MG63 (cell line): ENCODE measurements at regions not wholly inside any gene's neighbourhood (a gene's known extent, or its start where the extent isn't known, plus 50 kb on each side); places are given as distances from the start of the nearest gene placed in this dataset.
"Not testable (repeated sequence)": the region's sequence is repeated elsewhere in the genome, so short reads cannot be mapped to it uniquely, and the experiment has no call there.

Source experiments
- DNase-seq: peaks from one replicate; pipeline ENCODE4 v3.0.0-alpha.2; 2020
- H3K27me3 ChIP-seq: fragments of 250-450 bp; sonication (Bioruptor Pico); 2 replicates; pipeline ENCODE4 v1.5.1; 2020; ENCODE audit warnings: mild to moderate bottlenecking, moderate library complexity
- H3K36me3 ChIP-seq: fragments of 250-450 bp; sonication (Bioruptor Pico); 2 replicates; pipeline ENCODE4 v1.5.1; 2020; ENCODE audit warnings: mild to moderate bottlenecking, moderate library complexity
- H3K4me3 ChIP-seq: fragments of 250-450 bp; sonication (Bioruptor Pico); 2 replicates; pipeline ENCODE4 v1.5.1; 2020; ENCODE audit warnings: mild to moderate bottlenecking, moderate library complexity
- H3K9me3 ChIP-seq: fragments of 250-450 bp; sonication (Bioruptor Pico); 2 replicates; pipeline ENCODE4 v1.5.1; 2020; ENCODE audit warnings: mild to moderate bottlenecking, moderate library complexity

GRCh38 chr17:22044706-22045246, 352.5 kb downstream of the KCNJ18 start:
- not testable (repeated sequence) for H3K27me3 ChIP-seq, H3K4me3 ChIP-seq, DNase-seq, H3K9me3 ChIP-seq, H3K36me3 ChIP-seq

GRCh38 chr17:22047521-22047920, 355.2 kb downstream of the KCNJ18 start:
- not testable (repeated sequence) for DNase-seq, H3K36me3 ChIP-seq

GRCh38 chr17:22048226-22048625, 355.9 kb downstream of the KCNJ18 start:
- DNase-seq: not testable (repeated sequence)

More at GRCh38 chr17:22047521-22047920, 355.2 kb downstream of the KCNJ18 start:
- H3K27me3 ChIP-seq, H3K9me3 ChIP-seq, H3K4me3 ChIP-seq: not testable (repeated sequence)

DNA sequence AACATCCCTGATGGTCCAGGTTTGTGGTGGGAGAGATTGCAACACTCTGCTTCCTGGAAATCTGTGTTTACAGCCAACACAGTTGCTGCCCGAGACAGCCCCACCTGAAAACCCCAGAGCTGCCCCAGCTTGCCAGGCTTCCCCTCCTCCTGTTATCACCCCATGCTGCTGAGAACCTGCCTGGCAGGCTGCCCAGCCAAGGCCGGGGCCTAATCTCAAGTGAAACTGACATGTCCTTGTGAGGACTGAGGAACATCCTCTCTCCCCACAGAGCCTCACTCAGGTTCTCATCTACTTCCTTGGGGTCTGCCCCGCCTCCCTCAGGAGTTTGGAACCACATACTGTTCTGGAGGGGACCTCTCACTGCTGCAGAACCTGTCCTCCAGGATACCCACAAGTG, 358.4 kb downstream of the KCNJ18 start:
- not testable (repeated sequence) for DNase-seq, H3K27me3 ChIP-seq, H3K36me3 ChIP-seq, H3K4me3 ChIP-seq, H3K9me3 ChIP-seq

More at GRCh38 chr17:22048226-22048625, 355.9 kb downstream of the KCNJ18 start:
- H3K4me3 ChIP-seq, H3K36me3 ChIP-seq, H3K27me3 ChIP-seq, H3K9me3 ChIP-seq: not testable (repeated sequence)

DNA sequence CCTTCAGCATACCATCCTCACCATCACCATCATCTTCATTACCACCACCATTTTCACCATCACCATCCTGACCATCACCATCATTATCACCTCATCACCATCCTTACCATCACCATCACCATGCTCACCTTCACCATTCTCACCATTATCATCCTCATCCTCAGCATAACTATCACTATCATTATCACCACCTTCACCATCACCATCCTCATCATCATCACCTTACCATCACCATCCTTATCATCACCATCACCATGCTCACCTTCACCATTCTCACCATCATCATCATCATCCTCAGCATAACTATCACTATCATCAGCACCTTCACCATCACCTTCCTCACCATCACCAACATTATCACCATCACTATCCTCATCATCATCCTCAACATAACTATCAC, 360.4 kb downstream of the KCNJ18 start:
- H3K36me3 ChIP-seq, H3K27me3 ChIP-seq, H3K9me3 ChIP-seq, H3K4me3 ChIP-seq, DNase-seq: not testable (repeated sequence)

- not testable (repeated sequence) for H3K9me3 ChIP-seq, DNase-seq, H3K36me3 ChIP-seq, H3K4me3 ChIP-seq, H3K27me3 ChIP-seq
Measured at GRCh38 chr17:22056566-22056965, 364.2 kb downstream of the KCNJ18 start.

DNA sequence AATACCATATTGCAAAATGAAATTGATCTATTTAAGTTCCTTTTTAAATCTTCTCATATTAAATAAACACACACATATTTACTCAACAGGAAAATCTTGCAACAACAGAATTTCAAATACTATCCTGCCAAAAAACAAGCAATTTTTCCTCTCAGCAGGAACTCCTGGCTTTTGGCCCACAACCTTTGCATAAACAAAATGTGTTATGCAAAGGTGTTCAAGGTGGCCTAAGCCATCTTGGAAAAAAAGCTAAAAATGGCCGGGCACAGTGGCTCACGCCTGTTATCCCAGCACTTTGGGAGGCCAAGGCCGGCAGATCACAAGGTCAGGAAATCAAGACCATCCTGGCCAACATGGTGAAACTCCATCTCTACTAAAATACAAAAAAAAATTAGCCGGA, 383.6 kb downstream of the KCNJ18 start:
- not testable (repeated sequence) for H3K36me3 ChIP-seq, H3K27me3 ChIP-seq, H3K9me3 ChIP-seq, DNase-seq, H3K4me3 ChIP-seq

DNA sequence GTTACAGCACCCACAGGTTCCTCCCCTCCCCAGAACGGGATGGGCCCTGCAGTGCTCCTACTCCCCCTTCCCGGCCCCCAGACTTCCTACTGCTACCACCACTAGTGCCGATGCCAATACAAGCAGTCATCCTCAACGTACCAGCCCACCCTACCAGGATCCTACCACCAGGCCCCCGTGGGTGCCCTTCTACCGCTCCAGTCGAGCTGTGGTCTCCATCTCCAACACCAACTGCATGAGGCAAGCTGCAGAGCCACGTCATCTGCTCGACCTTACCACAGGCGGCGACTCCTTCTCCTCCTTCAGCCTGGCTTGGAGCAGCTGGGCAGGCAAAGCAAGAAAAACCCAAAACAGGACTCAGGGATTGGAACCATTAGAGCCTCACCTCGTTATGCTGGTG, 396.3 kb downstream of the KCNJ18 start:
- H3K27me3 ChIP-seq, DNase-seq, H3K4me3 ChIP-seq, H3K9me3 ChIP-seq, H3K36me3 ChIP-seq: not testable (repeated sequence)

DNA sequence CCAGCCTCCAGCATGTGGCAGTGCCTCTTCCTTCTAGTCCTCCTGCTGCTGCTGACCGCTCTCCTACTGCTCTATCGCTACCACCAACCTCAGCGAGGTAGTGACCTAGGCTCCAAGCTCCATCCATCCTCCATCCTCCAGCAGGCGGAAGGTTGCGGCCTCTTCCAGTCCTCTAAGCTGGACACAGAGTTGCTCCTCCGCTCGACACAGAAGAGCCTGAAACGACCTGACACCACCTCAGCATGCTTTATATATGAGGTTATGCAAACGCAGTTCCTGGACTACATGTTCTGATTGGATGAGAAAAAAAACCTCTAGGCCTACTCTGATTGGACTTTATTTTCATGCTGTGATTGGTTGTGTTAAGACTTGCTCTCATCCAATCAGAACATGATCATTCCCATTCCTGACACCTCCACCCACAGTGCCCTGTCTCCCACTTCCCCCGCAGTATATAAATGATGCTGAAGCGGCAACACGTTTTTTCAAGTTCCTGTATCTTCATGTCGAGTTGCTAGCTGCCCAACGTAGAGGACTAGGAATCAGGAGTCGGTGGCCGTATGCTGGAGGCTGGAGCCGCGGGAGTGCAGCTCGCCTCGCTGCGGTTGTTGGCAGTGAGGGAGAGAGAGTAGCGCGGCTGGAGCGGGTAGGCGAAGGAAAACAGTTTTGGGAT, 398.1 kb downstream of the KCNJ18 start:
- Histone ChIP-seq H3K27me3 (no peaks in the 10 kb centered on the region), H3K36me3 (no peaks in the 10 kb centered on the region), H3K9me3 (no peaks in the 10 kb centered on the region), H3K4me3 (no peak overlapping the region)
- no peak for DNase-seq

- H3K36me3 ChIP-seq, H3K4me3 ChIP-seq, H3K27me3 ChIP-seq, DNase-seq, H3K9me3 ChIP-seq: not testable (repeated sequence)
Measured at GRCh38 chr17:22091041-22091679, 398.8 kb downstream of the KCNJ18 start.

DNA sequence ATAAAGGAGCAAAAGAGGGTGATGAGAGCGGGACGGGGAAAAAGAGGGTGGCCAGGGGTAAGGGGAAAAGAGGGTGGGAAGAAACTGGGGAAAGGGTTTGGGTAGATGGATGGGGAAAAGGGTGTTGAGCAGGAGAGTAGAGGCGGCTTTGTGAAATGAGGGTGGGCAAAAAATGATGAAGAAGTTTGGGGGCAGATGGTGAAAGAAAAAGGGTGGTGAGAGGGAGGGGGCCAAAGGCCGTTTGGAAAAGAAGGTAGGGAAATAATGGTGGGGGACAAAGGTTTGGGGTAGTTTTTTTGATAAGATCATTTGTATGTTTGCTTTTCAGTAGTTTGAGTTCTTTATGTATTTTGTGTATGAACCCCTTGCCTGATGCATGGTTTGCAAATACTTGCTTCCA, 399.5 kb downstream of the KCNJ18 start:
- H3K27me3 ChIP-seq, DNase-seq, H3K9me3 ChIP-seq, H3K36me3 ChIP-seq, H3K4me3 ChIP-seq: not testable (repeated sequence)

DNA sequence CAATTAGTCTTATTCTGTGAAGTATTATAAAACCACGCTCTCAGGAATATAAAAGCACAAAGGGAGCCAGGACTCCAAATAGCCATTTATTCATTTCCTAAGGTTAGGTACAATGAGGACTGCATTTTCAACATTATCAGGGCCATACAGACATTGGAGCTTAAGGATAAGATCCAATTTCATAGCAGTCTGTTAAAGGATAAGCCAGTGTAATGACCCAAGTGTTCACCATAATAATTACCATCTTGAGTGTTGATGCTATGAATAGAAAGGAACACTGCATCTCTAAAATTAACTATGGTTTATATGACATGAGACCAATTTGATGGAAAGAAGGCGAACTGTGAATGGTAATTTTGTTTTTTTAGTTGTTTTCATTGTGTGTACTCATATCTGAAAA, 403.1 kb downstream of the KCNJ18 start:
- not testable (repeated sequence) for H3K36me3 ChIP-seq, H3K27me3 ChIP-seq, DNase-seq, H3K9me3 ChIP-seq, H3K4me3 ChIP-seq

DNA sequence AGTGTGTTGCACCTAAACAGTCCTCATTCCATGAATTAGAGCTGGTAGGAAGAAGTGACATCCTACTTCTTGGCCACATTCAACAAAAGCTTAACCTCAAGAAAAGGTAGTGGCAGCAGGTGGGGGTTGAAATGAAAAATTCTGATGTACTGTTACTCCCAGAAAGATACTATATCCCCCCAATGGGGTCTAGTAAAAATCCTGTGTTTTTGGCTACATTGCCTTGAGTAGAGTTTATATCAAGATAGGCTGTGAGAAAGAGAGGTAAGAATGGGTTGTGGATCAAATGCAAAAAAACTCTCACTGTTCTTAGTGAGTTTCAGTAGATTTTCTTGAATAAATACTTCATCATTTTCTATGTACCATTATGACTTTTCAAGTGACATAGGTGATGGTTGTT, 407.3 kb downstream of the KCNJ18 start:
- not testable (repeated sequence) for H3K27me3 ChIP-seq, H3K36me3 ChIP-seq, DNase-seq, H3K9me3 ChIP-seq, H3K4me3 ChIP-seq

- Histone ChIP-seq H3K4me3 (no peak overlapping the region), H3K36me3 (no peaks in the 10 kb centered on the region), H3K27me3 (no peaks in the 10 kb centered on the region), H3K9me3 (no peaks in the 10 kb centered on the region)
- no peak for DNase-seq
Measured at GRCh38 chr17:22102177-22102576, 409.9 kb downstream of the KCNJ18 start.

- H3K4me3 ChIP-seq, H3K27me3 ChIP-seq, H3K9me3 ChIP-seq, H3K36me3 ChIP-seq, DNase-seq: not testable (repeated sequence)
Measured at GRCh38 chr17:22116720-22117119, 424.4 kb downstream of the KCNJ18 start.

DNA sequence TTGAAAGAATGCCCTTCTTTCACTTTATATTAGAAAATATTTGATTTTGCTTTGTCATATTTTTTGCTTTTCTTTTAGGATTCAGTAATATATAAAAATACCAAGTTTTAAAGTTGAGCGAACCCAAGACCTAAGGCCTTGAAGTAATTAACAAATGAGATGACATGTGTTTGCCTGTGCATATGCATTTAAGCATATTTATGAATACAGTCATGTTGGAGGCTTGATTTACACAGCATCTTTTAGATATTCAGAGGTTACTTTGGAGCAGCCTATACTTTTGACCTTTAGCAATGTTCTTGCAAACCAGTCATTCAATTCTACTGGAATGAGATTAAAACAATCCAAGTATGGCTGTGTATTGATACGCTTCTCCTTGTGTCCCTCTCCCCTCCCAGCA, 425.1 kb downstream of the KCNJ18 start:
- not testable (repeated sequence) for H3K27me3 ChIP-seq, H3K4me3 ChIP-seq, H3K36me3 ChIP-seq, H3K9me3 ChIP-seq, DNase-seq

GRCh38 chr17:22119016-22119415, 426.7 kb downstream of the KCNJ18 start:
- not testable (repeated sequence) for H3K27me3 ChIP-seq, H3K4me3 ChIP-seq, DNase-seq, H3K36me3 ChIP-seq, H3K9me3 ChIP-seq

DNA sequence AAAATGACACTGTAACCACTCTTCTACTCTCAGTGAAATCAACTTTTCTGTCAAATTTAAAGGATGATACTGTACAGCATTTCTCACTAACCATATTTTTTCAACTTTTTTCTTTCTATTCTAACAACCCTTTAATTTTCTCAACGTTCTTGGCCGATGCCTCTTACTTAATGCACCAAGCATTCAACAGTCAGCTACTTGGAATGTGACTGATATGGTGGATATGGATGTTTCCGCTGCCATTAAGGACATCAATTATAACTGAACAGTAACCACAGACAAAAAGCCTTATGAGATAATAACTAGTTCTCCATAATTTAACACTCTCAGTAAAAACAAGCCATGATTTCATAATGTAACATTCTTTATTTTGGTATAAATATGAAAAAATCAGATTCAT, 427.4 kb downstream of the KCNJ18 start:
- not testable (repeated sequence) for H3K27me3 ChIP-seq, DNase-seq

More for the DNA sequence above, 427.4 kb downstream of the KCNJ18 start:
- not testable (repeated sequence) for H3K4me3 ChIP-seq, H3K36me3 ChIP-seq, H3K9me3 ChIP-seq
